Right lobe of liver (tissue), 4 donors: ENCODE measurements at regions not wholly inside any gene's neighbourhood (a gene's known extent, or its start where the extent isn't known, plus 50 kb on each side); places are given as distances from the start of the nearest gene placed in this dataset.

Experiments used
- POLR2A ChIP-seq: fragments of 450-650 bp; IDR thresholded peaks from one replicate; pipeline ENCODE4 v1.6.1; 2017; ENCODE audit warnings: antibody characterized with exemption, mild to moderate bottlenecking
- TF ChIP-seq, protein P1 (sequence below), 4 donors: fragments of 200-600 bp in 3 of 4; fragments of 450-650 bp in 1 of 4; IDR thresholded peaks; one replicate each; pipeline versions ENCODE4 v1.5.1 to v1.8.0; 2016 to 2022; ENCODE audit warnings: antibody characterized with exemption in 4 of 4, mild to moderate bottlenecking in 2 of 4
- donor health status: DM: no; HTN: no; CAD: no.
- donor health status: DM: no; HTN: no; CAD: no.
- donor health status: DM: no; HTN: yes; CAD: no.

DNA sequence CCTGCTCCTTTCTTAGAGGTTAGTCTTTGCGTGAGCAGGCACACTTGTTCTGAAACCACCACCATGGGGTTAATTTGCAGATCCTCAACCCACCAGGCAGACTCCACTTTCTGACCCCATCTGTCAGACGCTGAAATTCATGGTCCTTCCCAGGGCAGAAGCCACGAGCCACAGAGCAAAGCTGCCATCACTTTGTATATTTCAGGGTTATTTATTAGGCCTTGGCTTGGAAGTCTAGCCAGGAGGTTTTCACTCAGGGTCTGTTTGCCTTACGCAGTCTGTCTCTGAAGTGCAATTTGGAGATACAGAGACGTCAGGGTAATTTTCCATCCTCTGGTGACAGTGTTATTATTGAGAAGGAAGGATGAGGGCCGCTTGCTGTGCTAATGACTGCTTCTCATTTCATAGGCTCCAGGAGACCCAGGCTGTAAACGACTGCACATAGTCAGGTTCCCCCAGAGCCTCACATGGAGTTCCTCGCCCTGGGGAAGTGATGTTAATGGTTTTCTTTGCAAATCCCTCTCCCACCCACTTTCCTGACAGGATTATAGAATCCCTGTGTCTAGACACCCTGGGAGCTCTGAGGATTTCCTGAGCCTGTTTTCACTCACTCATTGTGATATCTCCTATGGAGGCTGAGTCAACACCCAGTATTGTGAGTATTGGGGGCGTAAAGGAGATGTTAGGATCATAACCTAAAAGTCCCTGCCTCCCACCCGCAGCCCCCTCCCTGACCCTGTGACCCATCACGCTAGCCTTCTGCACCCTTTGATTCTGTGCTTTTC lies 269.0 kb downstream of the ABCC12 start:
- TF ChIP-seq POLR2A = no peak
- TF ChIP-seq, protein P1, sequence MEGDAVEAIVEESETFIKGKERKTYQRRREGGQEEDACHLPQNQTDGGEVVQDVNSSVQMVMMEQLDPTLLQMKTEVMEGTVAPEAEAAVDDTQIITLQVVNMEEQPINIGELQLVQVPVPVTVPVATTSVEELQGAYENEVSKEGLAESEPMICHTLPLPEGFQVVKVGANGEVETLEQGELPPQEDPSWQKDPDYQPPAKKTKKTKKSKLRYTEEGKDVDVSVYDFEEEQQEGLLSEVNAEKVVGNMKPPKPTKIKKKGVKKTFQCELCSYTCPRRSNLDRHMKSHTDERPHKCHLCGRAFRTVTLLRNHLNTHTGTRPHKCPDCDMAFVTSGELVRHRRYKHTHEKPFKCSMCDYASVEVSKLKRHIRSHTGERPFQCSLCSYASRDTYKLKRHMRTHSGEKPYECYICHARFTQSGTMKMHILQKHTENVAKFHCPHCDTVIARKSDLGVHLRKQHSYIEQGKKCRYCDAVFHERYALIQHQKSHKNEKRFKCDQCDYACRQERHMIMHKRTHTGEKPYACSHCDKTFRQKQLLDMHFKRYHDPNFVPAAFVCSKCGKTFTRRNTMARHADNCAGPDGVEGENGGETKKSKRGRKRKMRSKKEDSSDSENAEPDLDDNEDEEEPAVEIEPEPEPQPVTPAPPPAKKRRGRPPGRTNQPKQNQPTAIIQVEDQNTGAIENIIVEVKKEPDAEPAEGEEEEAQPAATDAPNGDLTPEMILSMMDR (IDR thresholded peaks at IDR 0.05) = no peak
